H1 (cell line): ENCODE measurements at regions not wholly inside any gene's neighbourhood (a gene's known extent, or its start where the extent isn't known, plus 50 kb on each side); places are given as distances from the start of the nearest gene placed in this dataset.

ENCODE experiments used
- ATF2 ChIP-seq: IDR thresholded peaks from 2 replicates; pipeline ENCODE4 v1.6.1; 2012; ENCODE audit warnings: low read length, inconsistent platforms
- CREB1 ChIP-seq: IDR thresholded peaks from 2 replicates; pipeline ENCODE4 v1.6.1; 2012; ENCODE audit warnings: inconsistent platforms
- CTCF ChIP-seq, 3 experiments: IDR thresholded peaks; 1 replicate in 2 of 3; 2 replicates in 1 of 3; pipeline versions ENCODE4 v1.5.1 to v1.6.1; 2011; ENCODE audit warnings: low read length in 3 of 3, mild to moderate bottlenecking in 3 of 3, inconsistent platforms in 2 of 3, low read depth in 1 of 3, moderate library complexity in 1 of 3; ENCODE audit not compliant: insufficient read depth in 1 of 3; ENCODE audit errors: control extremely low read depth in 1 of 3
- EP300 ChIP-seq, 2 experiments: IDR thresholded peaks; 1 replicate in 1 of 2; 2 replicates in 1 of 2; pipeline ENCODE4 v1.6.1; 2011 to 2012; ENCODE audit warnings: low read depth in 2 of 2, low read length in 2 of 2, mild to moderate bottlenecking in 2 of 2, borderline replicate concordance in 1 of 2, inconsistent platforms in 1 of 2, moderate library complexity in 1 of 2
- MAX ChIP-seq: IDR thresholded peaks from 2 replicates; pipeline ENCODE4 v1.6.1; 2012; ENCODE audit warnings: inconsistent platforms
- NANOG ChIP-seq: IDR thresholded peaks from 2 replicates; pipeline ENCODE4 v1.6.1; 2011; ENCODE audit warnings: low read length, low read depth, mild to moderate bottlenecking, inconsistent platforms; ENCODE audit not compliant: insufficient read depth, poor library complexity, severe bottlenecking
- POLR2A ChIP-seq, 2 experiments: IDR thresholded peaks; 1 replicate in 1 of 2; 2 replicates in 1 of 2; pipeline ENCODE4 v1.6.1; 2011; ENCODE audit warnings: low read depth in 2 of 2, low read length in 2 of 2, mild to moderate bottlenecking in 2 of 2; ENCODE audit errors: control extremely low read depth in 1 of 2
- SAP30 ChIP-seq: fragments of 300-600 bp; sonication (generic); IDR thresholded peaks from 2 replicates; pipeline ENCODE4 v1.7.1; 2012; ENCODE audit warnings: low read length, moderate library complexity, mild to moderate bottlenecking, inconsistent platforms; ENCODE audit not compliant: insufficient read depth, insufficient replicate concordance

- TF ChIP-seq POLR2A (IDR thresholded peaks at IDR 0.05; ENCODE audit: control extremely low read depth in 1 of 2, low read depth in 2 of 2, low read length in 2 of 2) (no peak), CREB1 (no peak), EP300 (IDR thresholded peaks at IDR 0.05; ENCODE audit: borderline replicate concordance in 1 of 2, low read depth in 2 of 2, low read length in 2 of 2) (no peak), CTCF (IDR thresholded peaks at IDR 0.05; ENCODE audit: control extremely low read depth in 1 of 3, insufficient read depth in 1 of 3, low read depth in 1 of 3, low read length in 3 of 3) (no peak), SAP30 (no peak), ATF2 (no peak), MAX (no peak), NANOG (no peak)
Measured at GRCh38 chr5:53321073-53321472, 159.4 kb upstream of the FST start.
